DMS53 treated with DMSO at 0.1 percent for 48 hours (cell line): ENCODE measurements at regions not wholly inside any gene's neighbourhood (a gene's known extent, or its start where the extent isn't known, plus 50 kb on each side); places are given as distances from the start of the nearest gene placed in this dataset.
"Not testable (repeated sequence)": the region's sequence is repeated elsewhere in the genome, so short reads cannot be mapped to it uniquely, and the experiment has no call there.

Experiments used
- DNase-seq: peaks from one replicate; lab custom pipeline; 2025; ENCODE audit not compliant: unreplicated experiment; lab: John Stamatoyannopoulos, UW

DNA sequence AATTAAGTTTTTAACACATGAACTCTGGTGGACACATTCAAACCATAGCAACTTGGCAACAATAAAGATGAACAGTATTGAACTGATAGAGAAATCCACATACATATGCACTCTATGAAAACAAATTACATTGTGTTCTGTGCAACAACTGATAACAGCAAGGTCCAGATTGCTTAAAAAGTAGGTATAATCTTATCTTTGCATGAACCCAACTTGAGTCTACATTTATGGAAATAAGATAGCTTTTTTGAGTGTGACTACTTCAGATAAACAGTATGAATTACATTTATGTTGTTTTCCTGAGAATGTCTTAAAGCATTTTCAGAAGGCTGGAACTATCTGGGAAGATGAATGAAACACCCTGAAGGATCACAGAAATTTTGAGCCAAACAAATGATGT is 212.6 kb upstream of the GK2 start:
- no peak for DNase-seq

DNA sequence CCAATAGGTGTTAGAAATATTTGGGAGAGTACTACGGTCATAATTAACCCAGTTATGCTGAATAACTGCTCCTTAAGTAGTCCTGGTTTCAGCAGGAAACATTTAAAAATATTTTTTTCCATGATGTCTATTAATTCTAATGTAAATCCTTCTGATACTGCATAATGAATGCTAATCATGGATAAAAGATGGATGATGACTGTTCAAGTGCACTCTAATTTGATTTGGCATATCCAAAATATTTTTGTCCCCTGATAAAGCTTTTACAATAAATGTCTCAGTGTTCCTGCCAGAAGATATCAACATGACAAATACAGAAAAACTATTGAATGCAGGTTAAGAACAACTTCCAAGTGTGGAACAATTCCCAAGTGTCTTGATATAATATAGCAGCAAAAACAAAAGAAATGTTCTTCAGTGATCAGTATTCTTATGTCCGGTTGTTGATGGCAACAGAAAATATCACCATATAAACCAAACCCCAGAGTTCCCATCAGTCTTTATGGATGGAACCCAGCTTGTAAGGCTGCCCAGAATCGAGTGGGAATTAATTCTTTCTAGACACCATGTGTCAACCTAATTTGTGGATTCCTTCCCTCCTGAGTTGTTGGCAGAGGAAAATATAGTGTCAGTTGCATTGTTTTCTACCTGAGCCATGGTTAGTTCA is 205.4 kb upstream of the GK2 start:
- DNase-seq: no peak

DNA sequence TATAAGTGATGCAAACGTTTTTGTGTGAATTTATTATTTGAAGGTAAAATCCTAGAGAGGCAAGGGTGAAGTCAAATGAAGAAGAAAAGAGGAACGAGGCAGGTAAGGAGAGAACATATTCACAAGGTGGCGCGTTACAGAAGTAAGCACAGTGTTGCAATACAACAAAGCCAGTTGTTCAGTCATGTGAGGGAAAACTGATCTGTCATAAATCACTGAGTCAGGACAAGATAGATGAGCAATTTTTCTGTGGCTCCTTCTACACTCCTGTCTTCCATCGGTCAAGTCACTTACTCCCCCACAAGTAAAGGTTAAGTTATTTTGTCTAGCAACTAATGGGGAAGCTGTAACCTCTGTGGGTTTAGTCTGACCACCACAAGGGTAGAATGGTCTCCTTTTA is 203.0 kb upstream of the GK2 start:
- DNase-seq: no peak

DNA sequence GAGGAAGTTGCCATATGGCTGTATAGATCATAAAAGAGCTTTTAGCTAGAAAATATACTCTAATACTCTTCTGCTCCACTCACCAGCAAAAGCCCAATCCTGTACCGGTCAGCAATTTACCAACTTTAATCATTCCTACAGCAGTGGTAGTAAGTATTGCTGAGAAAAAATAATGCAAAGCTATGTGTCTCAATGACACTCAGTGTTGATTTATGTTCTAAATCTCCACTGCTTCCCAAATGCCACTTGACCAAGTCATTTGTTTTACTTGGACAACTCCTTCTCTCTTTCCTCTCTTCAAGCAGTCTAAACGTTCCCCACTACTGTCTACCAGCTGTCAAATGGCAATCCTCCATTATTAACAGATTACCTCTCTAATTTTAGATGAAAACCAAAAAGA is 201.8 kb upstream of the GK2 start:
- no peak for DNase-seq

DNA sequence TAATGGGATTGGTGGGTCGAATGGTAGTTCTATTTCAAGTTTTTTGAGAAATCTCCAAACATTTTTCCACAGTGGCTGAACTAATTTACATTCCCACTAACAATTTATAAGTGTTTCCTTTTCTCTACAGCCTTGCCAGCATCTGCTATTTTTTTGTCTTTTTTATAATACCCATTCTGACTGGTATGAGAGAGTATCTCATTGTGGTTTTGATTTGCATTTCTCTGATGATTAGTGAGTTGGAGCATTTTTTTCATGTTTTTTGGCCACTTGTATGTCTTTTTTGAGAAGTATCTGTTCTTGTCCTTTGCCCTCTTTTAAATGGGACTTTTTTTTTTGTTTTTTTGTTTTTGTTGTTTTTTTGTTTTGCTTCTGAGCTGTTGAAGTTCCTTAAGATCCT is 200.0 kb upstream of the GK2 start:
- DNase-seq: no peak

DNA sequence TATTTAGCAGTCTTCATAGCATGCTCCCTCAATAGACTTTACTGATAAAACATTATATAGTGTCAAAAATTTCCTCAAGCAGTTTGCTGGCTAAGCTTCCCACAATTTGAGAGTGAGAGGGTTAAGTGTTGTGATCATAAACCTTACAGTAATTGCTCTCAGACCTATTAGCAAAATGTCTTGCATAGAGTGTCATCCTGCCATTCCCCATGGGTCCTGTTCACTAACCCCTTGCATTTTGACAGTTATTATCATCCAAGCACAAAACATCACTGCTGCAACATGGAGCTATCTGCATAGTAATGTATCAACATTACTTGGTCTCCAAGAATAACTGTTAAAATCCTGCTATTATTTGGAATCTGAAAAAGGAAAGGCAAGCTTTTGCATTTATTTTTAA is 196.1 kb upstream of the GK2 start:
- no peak for DNase-seq

DNA sequence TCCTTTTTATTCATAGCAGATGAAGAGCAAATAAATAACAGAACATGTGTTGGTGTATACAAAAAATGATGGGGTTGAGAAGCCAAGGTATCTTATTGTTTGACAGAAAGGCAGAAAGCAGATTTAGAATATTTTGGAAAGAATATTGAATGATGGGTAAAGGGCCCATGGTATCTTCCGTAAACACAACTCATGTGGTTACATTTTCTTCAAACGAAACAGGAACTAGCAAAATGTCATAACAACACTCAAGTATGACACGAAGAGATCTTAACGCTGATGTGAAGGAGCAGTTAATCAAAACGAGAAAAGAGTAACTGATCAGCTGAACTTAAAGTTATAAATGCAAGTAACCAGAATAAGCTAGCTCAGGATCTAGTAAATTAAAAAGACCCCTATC is 195.7 kb upstream of the GK2 start:
- no peak for DNase-seq

DNA sequence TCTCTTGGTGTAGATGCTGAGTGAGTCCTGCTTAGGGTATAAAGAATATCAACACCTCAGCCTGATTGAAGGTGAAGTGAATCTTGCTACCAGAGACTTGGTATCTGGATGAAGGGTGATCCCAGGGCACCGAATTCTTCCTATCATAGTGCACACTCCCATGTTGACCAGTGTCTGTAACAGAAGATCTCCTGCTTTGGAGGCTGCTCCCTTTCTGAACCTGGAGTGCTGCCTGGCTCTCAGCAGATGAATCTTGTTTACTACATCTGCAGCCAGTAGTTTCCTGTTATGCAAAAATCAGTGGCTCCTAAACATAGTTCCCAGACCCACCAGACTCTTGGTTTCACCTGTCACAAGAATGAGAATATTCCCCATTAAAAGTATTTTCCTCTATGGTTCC is 191.7 kb upstream of the GK2 start:
- DNase-seq: no peak

DNA sequence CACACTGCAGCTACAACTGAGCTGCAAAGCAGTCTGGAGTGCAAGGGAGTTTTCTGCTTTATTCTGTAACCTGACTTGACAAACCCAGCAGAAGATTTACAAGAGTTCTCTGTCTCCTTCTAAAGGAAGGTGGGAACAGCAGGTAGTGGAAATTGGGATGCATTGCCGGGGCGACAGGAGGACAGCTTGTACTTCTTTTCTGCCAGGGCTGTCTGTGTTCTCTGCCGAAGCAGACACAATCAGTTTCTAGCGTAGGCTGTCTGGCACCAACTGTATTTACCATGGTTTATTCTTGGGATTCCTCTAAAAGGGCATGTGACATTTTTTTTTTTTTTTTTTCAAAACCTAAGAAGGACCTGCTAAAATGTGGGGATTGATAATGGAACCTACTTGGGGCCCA is 190.8 kb upstream of the GK2 start:
- no peak for DNase-seq

DNA sequence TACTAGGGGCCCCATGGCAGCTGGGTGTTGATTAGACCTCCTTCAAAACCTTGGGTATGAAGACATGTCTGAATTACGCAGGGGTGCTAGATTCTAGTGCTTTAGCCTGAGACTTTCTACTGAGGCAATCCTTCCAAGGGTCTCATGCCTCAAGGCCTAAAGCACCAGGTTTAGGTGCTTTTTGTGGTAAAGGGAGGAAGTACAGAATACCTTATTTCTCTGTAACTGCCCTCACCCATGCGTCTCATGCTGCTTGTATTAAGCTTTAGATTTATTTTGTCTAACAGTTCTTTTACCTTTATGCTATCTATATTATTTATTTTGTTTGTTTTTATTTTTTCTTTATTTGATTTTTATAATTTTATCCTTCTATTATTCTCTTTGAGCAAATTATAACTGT is 190.2 kb upstream of the GK2 start:
- no peak for DNase-seq

DNA sequence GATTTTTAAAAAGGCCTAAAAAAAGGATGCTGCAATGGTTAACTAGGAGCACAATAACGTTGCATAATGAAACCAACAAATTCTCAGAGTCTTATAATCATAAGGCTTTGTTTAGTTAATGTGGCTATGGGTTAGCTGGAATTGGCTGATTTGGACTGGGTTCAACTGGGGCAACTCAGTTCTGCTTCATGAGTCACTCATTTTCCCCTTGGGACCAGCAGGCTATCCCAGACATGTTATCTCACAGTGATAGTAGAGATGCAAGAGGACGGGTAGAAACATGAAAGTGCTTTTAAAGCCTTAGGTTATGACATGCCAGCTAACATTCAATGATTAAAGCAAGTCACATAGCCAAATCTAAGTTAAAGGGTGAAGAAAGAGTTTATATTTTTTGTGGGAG is 189.2 kb upstream of the GK2 start:
- no peak for DNase-seq

DNA sequence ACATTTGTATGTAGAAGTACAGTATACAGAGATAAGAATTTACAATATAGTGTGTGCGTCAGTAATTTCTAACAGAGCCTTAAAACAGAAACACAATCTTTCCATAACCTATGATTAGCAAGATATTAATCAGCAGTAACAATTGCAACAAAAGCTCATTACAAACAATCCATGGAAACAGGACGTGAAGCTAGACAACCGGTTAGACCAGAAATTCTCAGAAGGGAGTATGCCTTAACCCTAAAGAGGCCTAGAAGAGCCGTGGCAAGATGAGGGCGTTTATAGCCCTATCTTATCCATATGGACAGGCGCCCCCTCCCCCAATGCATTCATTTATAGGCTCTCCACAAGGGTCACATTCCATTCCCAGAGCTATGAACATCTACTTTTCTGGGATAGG is 184.2 kb upstream of the GK2 start:
- not testable (repeated sequence) for DNase-seq

DNA sequence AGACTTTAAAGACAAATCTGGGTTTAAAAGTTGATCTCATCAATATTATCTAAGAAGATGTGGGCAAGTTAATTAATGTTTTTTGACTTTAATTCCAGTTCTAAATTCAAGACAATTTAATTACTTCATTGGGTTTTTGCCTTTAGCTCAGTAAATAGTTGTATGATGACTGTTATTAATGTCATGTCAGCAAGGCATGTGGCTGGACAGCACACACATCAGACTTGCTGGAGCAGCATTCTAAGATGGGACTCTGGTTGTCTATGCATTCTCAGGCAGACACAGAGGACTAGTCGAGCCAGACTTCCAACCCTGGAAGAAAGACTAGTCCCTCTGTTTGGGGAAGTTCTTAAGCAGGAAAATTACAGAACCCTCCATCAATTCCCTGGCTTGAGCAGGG is 180.7 kb upstream of the GK2 start:
- no peak for DNase-seq

DNA sequence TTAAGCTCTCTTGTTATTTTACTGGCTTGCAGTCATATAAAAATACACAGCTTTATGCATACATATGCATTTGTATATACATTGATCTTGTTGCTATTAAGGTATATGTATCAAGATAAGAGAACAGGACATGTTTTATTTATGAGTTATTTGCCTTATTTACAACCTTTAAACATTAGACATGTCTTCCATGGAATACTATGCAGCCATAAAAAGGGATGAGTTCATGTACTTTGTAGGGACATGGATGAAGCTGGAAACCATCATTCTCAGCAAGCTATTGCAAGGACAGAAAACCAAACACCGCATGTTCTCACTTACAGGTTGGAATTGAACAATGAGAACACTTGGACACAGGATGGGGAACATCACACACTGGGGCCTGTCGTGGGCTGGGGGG is 179.2 kb upstream of the GK2 start:
- not testable (repeated sequence) for DNase-seq

DNA sequence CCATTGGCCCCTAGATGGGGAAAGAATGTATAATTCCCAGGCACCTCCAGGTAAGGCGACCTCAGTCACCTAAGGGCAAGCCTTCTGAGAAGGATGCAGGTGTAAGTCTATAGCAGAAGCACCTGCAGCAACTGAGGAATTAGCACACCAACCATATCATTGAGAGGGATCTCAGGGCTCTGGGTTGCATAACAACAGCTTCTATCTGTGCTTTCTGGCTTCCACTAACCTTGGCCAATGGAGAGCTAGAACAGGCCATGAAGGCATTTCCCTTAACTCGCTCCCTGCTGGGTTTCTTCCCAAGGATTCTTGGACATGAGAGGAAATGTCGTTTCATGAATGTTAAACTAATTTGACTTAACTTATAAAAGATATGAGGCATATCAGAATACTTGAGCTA is 177.8 kb upstream of the GK2 start:
- no peak for DNase-seq

DNA sequence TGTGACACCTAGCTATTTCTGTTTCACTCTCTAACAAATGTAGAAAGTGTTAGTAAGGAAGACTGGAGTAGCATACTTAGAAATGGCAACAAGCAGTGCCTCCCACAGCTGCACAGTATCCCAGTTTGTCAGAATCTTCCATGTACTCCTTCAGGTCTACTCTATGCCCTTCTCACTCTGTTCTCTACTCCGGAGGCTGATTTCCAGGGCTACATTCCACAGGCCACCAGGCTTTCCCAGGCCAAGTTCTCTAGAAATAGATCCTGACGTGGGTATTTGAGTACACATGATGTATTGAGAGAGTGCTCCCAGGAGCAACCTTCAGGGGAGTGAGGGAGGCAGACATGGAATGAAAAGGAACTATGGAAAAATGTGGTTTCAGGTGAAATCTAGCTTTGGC is 177.3 kb upstream of the GK2 start:
- DNase-seq: no peak

DNA sequence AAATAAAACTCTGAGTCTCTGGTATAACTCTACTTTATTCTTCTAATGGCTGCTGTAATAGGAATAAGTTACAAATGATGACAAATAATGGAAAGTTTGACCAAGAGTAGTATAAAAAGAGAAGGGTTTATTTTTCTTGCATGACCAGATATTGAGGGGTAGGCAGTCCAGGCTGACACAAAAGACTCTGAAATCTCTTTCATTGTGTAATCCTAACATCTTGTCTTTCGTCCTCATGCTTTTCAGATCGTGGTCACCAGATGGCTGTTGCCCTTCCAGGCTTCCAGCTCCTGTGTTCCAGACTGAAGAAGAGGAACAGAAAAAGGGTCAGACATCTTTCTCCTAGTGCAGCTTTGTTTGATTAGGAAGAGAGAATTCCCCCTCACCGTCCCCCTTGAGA is 176.9 kb upstream of the GK2 start:
- no peak for DNase-seq

DNA sequence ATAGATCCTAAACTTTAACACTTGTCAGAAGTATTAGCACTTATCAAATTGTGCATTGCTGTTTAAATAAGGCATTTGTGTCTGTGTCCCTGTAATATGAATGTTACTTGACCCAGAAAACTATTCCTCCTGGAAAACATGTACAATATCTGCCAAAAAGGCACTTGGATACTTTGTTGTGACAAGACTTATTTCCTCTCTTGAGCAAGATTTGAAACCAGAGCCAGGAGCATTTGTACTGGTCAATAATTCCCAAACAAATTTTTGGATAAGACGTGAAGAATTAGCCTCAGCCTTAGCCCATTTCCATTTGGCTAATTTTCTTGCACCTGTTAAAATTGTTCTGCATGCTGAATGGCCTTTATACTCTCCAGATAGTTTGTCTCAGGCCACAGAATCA is 176.3 kb upstream of the GK2 start:
- no peak for DNase-seq

DNA sequence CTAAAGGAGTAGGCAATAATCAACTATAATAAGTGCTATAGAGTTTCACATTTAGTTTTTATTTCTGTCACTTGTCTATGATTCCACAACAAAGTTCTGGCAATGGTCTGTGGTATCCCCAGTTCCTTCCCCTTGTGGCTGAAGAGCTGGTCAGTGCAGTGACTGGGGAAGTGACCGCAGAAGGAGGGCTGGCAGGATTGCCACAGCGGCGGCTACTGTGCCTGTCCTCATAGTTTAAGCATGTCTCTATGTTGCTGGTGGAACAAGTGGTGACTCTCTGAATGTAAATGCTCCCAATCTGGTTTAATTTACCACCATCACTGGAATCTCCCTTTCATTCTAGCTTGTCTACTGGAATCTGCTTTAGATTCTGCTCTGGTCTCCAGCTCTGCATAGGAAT is 170.6 kb upstream of the GK2 start:
- DNase-seq: no peak

DNA sequence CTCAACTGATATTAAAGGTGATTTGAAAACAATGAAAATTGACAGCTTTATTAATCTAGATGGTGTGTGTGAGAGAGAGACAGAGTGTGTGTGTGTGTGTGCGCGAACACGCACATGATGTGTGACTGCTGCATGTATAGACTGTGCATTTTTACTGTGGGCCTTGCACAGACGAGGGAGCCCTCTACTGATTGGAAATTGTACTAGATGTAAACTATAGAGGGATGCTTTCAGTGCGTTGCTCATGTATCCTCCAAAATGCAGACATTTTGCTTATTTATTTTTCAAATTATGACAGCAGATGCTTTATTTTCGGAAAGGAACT is 168.4 kb upstream of the GK2 start:
- DNase-seq: peak; percentile 15

DNA sequence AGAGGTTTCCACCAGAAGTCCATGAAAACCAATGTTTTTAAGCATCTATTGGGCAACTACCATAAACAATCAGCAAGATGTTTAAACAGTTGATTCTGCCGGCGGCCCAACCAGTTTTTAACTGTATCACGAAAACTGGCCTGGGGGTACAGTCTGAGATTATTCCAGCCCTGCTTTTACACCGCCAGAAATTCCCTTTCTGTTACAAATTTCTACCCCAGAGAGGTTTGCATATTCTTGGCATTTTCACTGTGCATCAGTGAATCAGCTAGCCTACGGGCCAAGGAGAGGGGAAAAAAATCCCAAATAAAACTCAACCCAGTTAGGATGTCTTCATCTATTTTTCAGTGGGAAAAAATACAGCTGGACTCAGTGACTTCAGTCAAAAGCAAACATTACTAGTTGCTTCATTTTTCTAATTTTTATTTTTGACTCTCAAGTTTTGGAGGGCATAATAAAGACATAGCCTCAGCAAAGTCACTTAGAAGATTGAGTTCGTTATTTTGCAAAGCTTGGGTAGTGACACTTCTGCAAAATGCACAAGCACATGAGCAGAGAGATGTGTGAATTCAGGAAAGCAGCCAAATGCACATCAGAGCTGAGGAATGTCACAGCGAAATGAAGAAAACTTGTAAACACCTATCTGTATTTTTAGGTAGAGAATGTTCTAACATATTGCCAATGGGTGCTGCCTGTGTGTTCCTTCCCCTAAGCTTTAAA is 167.8 kb upstream of the GK2 start:
- no peak for DNase-seq

DNA sequence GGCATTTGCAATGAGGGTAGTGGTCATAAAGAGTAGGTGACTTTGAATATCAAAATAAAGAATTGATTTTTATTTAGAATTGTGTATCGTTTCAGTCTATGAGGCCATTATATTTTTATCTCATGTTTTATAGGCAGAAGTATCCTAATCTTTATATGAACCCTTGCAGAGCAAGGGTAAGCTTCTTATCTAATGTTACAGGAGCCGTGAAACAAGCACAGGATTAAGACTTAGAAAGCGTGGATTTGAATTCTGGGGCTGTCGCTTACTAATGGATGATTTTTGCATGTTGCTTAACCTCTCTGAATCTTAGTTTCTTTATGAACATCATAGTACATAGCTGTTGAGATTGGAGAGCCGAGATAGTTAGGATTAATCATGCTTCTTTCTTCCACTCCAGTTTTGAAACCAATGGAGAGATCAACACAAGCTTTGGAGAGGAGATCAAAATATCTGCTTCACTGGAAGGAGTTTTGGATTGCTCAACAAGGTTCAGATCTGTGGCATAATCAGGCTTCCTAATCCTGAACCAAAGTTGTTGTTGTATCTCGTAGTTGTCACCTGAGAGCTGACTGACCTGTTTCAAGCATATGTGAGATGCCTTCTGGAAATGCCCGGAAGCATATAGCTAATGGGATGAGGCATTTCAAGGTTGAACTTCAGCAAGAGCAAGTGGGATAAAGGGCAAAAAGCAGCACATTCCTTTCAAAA is 166.9 kb upstream of the GK2 start:
- DNase-seq: no peak

DNA sequence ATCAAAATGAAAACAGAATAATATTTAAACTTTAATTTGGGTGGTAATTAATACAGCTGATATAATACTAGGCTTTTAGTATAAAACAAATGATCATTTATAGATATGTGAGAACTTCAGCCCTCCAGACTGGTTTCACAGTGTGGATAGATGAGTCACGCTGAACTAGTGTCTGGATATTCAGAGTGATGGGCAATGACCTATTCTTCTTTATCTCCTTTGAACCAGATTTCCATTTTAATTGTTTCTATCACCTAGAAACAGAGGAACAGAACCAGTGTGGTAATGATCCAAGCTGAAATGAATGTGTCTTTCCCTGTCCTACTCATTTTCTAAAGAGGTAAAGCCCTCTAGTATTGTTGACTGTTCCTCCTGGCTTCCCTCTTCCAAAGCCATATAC is 155.2 kb upstream of the GK2 start:
- no peak for DNase-seq
